Ureter (tissue), 1 donor: ENCODE measurements at regions not wholly inside any gene's neighbourhood (a gene's known extent, or its start where the extent isn't known, plus 50 kb on each side); places are given as distances from the start of the nearest gene placed in this dataset.

Experiments
- DNase-seq: peaks from one replicate; pipeline ENCODE4 v3.0.0-alpha.2; 2020; ENCODE audit warnings: low spot score
- donor health status: DM: yes; HTN: yes; CAD: no.

DNA sequence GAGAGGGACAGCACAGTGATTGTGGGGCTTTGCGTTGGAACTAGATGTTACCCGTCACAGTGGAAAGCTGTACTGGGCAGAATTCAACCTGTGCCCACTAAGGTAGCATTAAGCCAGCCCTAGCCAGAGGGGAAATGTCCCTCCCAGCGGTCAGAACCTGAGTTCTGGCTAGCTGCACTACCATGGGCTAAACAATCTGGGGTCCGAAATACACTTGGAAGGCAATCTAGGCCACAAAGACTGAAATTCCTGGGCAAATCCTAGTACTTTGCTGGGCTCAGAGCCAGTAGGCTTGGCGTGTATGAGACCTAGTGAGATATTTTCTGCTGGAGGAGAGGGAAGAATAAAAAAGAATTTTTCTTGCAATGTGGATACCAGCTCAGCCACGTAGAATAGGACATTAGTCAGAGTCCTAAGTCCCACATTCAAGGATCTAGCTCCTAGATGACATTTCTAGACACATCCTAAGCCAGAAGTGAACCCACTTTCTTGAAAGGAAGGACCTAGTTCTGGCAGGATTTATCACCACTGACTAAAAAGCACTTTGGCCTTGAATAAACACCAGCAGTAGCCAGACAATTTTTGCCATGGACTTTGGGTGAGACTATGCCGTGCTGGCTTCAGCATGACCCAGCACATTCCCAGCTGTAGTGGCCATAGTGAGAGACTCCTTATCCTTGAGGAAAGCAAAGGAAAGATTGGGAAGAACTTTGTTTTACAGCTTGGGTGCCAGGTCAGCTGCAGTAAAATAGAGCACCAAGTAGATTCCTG, 618.0 kb downstream of the BRINP1 start:
- DNase-seq: no peak

DNA sequence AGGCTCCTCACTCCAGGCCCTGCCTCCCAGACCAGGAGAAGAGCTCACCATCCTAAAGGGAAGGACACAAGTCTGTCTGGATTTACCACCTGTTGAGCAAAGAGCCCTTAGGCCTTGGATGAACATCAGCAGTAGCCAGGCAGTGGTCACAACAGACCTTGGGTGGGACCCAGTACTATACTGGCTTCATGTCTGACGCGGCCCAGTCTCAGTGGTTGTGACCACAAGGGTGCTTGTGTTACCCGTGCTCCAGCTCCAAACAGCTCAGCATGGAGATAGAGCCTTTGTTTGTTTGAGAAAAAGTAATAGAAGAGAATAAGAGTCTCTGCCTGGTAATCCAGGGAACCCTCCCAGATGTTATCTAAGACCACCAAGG, 617.4 kb downstream of the BRINP1 start:
- DNase-seq: no peak

DNA sequence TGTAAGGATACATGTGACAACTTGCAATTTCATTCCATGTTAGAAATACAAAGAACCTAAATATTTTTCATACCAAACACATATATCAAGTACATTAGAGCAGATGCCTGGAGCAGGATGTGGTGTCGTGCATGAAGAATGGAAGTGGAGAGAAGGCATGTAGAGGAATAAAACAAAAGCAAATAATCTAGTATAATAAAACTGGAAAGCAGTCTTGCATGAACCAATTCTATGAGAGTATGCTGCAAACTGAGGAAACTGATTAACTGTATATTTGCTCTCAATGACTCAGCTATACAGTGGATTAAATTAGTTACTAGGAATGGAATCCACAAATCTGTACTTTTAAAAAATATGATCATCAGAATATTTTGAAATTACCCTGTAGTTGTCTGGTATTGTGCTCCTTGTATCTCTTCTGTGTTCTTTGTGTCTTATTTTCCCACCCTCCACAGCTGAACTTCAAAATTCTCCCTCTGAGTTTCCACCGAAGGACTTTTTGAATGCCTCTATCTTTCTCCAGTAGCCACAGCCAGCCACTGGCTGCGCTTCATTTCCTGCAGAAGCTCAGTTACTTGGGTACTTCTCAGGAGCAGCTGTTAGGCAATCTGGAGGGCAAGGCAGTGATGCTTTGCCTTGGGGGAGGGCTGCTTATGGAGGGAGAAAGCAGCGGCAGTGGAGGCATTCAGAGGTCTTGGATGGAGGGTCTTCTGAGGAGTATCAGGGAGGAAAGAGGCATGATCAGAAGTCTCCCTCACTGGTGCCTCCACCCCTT, 608.0 kb downstream of the BRINP1 start:
- no peak for DNase-seq

DNA sequence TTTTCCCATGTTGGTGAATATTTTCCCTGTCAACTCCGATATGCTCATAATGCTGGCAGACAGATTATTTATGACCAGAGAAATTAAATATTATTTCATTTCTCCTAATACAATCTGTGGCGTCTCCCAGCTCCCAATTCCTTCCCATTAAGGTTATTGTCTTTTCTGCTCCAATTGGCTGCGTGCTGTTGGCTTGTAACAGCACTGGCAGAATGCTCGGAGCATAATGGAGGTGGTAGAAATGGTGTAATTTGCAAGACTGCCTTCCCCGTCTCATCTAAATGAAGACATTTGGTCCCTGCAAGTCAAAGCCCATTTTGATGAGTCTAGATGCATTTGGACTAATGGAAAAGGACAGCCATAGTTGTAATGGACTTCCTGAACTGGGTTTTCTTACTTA, 601.7 kb downstream of the BRINP1 start:
- DNase-seq: no peak

DNA sequence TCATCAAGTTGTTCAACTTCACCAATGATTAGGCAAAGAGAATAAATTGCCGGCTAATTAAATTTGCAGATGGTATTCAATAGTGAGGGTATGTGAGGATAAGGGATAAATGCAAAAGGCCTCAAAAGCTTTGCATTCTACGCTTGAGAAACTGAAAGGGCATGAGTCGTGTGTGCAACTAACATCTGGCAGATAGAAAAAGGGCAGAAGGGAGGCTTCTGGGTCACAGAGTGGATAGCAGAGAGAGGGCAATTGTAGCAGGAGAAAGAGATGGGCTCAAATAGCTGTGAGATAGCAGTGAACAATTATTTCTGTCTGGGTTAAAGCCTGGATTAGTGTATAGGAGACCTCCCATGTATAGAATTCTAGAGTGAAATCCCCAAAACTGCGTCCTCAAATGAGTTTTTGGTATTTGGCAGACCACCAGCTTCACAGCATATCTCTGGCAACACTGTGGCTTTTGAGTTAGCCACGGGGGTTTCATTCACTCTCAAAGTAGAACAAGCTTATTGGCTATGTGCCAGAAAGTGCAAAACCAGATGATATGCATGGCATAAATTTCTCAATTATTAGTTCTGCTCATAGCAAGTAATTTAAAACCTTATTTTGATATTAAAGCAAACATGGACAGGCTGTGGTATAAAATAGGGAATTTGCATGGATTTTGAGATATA, 586.3 kb downstream of the BRINP1 start:
- no peak for DNase-seq

DNA sequence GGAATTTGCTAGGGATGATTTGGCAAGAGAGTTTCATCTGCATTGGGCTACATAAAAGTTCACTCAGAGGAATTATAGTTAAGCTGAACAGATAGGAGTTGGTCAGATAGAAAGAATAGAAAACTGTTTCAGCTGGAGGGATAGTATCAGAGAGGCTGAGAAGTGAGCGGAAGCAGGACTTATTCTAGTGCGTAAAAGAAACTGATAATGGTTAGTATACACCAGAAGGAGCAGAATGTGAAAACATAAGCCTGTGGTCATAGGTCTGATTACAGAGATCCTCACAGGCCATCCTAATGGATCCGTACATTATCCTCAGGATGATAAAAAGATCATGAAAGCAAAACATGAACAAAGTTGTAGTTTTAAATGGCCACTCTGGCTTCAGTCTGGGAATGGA, 585.2 kb downstream of the BRINP1 start:
- DNase-seq: no peak

DNA sequence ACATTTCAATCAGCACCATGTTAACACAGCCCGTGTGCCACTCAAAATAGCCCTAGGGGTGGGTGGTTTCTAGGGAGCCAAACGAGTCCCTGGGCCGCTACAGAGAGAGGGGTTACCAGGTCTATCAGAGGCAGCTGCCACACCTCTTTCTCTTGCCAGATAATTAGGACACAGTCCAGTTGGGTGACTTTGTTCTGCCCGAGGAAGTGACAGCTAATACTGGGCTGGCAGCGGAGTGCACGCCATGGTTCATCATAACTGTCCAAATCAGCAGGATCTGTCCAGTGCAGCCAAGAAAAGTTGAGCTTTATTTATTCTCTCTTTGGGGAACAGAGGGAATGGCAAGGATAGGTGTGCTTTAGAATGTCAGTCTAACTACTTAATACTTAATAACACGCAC, 583.8 kb downstream of the BRINP1 start:
- DNase-seq: no peak

DNA sequence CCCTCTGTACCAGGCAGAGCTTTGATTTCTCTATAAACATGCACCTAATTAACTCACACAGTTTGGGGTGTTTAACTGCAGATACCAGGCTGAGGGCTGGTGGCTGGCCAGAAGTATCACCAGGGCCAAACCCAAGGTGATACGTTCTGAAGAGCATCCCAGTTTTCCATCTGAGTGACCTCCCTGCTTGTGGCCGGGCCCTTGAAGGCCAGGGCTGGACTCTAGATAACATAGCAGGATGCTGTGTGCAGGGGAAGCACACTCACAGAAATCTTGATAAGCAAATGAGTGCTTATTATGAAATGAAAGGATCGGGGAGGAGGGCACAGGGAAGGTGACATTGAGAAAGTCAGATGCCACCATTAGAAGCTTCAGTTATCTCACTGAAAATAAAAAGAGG, 582.4 kb downstream of the BRINP1 start:
- DNase-seq: no peak

DNA sequence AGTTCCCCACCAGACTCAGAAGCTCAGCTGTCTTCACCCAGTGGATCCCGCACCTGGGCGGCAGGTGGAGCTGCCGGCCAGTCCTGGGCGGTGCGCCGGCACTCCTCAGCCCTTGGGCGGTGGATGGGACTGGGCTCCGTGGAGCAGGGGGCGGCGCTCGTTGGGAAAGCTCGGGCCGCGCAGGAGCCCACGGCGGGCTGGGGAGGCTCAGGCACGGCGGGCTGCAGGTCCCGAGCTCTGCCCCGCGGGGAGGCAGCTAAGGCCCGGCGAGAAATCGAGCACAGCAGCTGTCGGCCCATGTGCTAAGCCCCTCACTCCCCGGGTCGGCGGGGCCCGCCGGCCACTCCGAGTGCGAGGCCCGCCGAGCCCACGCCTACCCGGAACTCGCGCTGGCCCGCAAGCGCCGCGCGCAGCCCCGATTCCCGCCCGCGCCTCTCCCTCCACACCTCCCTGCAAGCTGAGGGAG, 560.0 kb downstream of the BRINP1 start:
- DNase-seq: no peak

DNA sequence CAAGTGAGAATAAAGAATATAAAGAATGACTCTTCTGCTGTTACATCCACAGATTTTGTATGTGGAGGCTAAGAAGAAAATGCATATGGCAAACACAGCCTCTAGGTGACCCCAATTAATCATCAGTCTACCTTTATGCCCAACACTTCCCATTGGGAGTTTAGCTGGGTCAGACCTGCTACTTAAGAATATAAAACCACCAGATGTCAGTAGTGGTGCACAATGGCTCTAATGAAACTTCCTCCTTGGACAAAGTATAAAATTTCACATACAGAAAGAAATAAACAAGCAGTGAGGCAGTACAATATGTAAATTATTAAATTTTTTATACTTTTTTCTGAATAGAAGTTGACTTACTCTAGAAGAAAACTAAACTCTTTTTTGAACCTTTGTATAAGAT, 539.9 kb downstream of the BRINP1 start:
- no peak for DNase-seq

DNA sequence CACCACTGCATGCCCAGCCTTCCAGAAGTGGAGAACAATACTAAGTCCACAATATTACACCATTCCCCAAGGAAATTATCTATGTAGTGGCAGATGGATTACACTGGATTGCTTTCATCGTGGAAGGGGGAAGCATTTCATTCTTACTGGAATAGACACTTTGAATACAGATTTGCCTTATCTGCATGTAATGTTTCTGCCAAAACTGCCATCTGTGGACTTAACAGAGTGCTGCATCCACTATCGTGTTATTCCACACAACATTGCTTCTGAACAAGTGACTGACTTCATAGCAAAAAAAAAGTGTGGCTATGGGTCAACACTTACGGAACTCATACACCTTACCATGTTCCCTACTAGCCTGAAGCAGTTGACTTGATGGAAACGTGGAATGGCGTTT, 536.9 kb downstream of the BRINP1 start:
- DNase-seq: no peak

DNA sequence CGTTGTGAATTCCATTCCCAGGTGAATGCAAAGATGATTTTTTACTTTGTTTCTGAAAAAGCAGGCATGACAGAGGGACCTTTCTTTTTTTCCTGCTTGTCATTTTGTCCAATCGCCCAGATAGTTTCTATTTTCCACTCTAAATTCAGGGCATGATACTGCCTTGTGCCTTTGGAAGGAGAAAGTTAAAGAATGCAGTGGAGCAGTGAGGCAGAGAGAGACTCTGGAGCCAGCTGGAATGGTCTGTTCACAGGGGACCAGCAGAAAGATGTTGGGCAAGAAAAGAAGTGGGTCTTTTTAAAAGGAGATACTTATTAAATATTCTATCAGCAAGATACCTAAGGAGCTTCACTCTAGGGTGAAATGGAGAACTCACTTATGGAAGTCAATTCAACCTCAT, 532.3 kb downstream of the BRINP1 start:
- no peak for DNase-seq

DNA sequence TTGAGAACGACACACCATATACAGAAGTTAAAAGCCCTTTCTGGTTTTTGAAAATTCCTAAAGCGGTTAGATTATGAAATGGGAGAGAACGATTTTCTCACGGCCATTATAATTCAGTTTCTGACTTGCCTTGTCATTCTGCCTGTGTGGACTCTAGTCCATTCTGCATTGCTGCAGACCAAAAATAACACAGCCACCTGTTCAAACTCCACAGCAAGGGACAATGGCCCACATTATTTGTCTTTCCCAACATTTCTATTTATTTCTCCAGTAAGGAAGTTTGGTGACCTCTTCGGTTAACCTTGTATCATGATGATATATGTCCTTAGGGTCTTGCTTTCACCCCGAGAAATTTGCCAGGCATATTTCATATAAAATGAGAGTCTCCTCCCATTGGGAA, 497.7 kb downstream of the BRINP1 start:
- DNase-seq: no peak

DNA sequence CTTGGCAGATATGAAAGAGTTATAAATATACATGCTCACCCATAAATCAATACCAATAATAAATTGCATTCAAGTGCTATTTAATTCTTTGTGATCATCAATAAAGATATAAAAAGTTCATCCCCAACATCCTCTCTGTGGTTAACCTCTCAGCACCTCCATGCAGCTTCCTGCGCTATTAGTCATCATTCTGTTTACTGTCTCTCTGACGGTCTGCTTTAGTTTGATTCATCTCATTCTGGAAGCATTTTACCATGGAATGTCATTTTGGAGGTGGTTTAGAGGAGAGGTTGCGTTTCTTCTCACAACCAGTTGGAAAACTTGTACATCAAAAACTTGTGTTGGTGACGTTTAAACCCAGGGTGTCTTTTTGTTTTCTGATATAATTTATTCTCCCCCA, 486.6 kb downstream of the BRINP1 start:
- DNase-seq: no peak

DNA sequence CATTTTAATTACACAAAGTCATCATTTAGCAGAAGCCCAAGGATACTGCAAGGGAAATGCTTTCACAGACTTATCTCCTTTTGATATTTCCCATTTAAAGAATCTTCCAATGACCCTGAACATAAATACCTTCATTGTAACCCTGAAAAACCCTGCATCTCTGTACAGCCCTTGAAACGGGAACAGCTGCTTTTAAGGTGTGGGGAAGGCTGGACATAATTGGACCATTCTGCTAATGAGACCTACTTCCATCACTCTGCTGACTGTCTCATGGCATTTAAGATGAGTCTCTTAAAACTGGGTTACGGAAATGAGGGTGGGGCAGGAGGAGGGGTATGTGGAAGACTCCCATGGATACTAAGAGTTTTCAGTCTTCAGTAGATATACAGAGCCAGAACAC, 485.8 kb downstream of the BRINP1 start:
- DNase-seq: no peak

DNA sequence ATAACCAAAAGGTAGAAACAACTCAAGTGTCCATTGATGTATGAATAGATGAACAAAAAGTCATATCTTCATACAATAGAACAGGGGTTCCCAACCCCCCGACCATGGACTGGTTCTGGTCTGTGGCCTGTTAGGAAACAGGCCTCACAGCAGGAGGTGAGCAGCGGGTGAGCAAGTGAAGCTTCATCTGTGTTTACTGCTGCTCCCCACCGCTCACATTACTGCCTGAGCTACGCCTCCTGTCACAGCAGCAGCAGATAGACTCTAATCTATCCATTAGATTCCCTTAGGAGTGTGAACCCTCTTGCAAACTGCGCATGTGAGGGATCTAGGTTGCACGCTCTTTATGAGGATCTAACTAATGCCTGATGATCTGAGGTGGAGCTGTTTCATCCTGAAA, 478.0 kb downstream of the BRINP1 start:
- DNase-seq: no peak

DNA sequence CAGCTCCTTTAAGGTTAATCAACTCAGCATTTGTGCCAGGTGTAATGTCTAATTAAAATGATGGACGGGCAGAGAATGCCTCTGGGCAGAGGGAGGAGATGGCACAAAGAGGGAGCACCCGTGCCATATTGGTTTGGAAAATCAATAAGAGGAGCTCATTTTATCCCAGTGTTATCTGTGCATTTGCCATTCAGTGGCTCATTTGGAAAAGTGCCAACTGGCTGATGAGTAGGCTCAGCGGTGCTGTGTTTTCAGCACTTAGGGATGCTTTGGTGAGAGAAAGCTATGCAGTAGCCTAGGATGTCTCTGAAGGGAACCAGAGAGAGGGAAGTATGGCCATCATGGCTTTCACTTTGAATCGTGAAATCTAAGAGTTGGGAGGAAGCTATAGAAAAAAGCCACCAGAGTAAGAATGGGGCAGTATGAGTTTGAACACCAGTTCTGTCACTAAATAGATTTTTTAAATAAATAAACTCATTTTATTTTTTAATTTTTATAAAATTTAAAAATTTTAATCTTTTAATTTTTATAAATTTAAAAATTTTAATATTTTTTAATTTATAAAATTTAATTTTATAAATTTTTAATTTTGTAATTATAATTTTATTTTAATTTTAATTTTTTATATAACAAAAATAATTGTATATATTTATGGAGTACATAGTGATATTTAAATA, 472.8 kb downstream of the BRINP1 start:
- no peak for DNase-seq

DNA sequence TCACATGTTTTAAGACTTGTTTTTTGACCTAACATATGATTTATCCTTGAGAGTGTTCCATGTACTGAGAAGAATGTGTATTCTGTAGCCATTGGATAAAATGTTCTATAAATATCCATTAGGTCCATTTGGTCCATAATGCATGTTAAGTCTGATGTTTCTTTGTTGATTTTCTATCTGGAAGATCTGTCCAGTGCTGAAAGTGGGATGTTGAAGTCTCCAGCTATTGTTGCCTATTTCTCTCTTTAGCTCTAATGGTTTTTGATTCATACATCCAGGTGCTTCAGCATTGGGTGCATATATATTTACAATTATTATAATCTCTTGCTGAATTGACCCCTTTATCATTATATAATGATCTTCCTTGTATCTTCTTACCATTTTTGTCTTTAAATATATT, 451.1 kb downstream of the BRINP1 start:
- no peak for DNase-seq

DNA sequence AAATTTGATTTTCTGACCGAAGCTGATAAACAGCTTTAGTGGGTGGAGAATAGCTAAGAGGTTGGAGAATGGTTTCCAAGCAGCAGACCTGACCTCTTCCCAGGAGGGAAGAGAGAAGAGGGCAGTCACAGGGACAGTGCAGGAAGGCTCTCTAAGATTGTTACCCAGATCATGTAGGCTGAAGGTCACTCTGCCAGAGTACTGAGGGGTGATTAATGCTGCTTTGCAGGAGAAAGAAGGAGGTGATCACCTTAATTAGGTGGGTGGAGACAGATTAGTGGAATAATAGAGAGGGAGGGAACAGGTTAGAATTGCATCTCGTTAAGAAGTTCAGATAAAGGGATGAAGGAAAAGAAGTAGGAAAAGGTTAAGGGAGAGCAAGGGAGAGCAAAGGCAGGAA, 440.5 kb downstream of the BRINP1 start:
- DNase-seq: no peak

DNA sequence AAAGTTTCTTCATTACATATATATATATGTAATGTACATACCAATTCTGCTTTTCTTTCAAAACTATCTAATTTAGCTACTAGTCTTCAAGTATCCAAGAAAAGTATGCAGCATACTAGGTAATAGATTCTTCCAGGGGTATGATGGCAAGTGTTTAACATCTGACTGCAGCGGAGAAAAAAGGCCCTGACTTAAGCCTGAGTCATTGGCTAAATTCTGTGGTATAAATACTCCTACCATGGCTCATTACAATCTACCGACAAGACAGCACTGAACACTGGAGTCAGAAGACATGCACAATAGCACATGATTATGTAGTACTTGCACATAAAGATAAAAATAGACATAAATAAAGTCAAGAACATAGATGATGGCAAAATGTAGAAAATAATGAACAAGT, 439.9 kb downstream of the BRINP1 start:
- no peak for DNase-seq

DNA sequence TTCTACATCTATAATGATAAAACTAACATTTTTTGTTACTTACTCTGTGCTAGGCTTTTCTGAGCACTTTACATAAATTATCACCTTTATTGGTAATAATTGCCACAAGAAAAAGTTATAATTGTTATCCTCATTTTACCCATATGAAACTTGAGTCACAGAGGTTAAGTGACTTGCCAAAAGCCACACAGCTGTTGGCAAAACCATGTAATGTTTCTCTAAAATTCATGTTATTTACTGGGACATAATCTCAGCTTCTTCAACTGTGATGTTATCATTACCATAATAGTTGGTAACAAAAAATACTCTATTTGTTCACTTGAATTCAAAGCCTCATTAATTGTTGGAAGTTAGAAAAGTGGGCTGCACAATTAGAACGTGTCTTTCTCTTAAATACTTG, 437.3 kb downstream of the BRINP1 start:
- no peak for DNase-seq

DNA sequence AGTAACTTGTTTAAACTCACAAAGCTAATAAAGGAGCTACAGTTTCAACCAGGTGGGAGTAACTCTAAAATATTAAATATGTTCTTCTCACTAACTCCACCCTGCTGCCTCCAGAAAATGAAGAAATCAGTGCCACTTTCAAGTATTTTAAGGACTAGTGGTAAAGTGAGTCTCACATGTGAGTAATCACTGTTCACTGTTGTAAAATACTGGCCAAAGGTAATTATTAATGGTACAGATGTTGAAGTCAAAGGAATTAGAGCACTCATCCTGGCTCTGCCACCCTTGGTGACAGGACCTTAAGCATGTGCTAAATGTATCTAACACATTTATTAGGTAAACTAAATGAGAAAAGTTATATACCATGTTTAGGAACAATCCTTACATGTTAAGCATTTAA, 430.7 kb downstream of the BRINP1 start:
- no peak for DNase-seq
